Trophoblast cell (in vitro differentiated cells and primary cell): ENCODE measurements at regions not wholly inside any gene's neighbourhood (a gene's known extent, or its start where the extent isn't known, plus 50 kb on each side); places are given as distances from the start of the nearest gene placed in this dataset.

Experiments
- DNase-seq, 2 donors: peaks; one replicate each; pipeline ENCODE4 v3.0.0-alpha.2; 2016
- H2AFZ ChIP-seq: 2 replicates; pipeline ENCODE4 v1.6.1; 2013; ENCODE audit warnings: low read length, moderate library complexity, mild to moderate bottlenecking; ENCODE audit not compliant: insufficient read depth, poor library complexity
- H2AK5ac ChIP-seq: 2 replicates; pipeline ENCODE4 v1.6.1; 2013; ENCODE audit warnings: mild to moderate bottlenecking, low read length
- H2BK120ac ChIP-seq: 2 replicates; pipeline ENCODE4 v1.6.1; 2013; ENCODE audit warnings: low read length, mild to moderate bottlenecking, moderate library complexity; ENCODE audit not compliant: insufficient read depth, poor library complexity
- H2BK12ac ChIP-seq: 2 replicates; pipeline ENCODE4 v1.6.1; 2013; ENCODE audit warnings: mild to moderate bottlenecking, low read length, moderate library complexity
- H2BK5ac ChIP-seq: 2 replicates; pipeline ENCODE4 v1.6.1; 2013; ENCODE audit warnings: low read length, low read depth, moderate library complexity, mild to moderate bottlenecking; ENCODE audit not compliant: poor library complexity
- H3K14ac ChIP-seq: 2 replicates; pipeline ENCODE4 v1.6.1; 2013; ENCODE audit warnings: mild to moderate bottlenecking, low read length
- H3K18ac ChIP-seq: 2 replicates; pipeline ENCODE4 v1.6.1; 2013; ENCODE audit warnings: mild to moderate bottlenecking, low read length
- H3K23ac ChIP-seq: 2 replicates; pipeline ENCODE4 v1.6.1; 2013; ENCODE audit warnings: low read length
- H3K27ac ChIP-seq: 2 replicates; pipeline ENCODE4 v1.5.1; 2013; ENCODE audit warnings: low read depth, mild to moderate bottlenecking, inconsistent platforms, low read length, moderate library complexity
- H3K27me3 ChIP-seq: 2 replicates; pipeline ENCODE4 v1.6.1; 2013; ENCODE audit warnings: inconsistent platforms, mild to moderate bottlenecking, low read length, moderate library complexity; ENCODE audit not compliant: insufficient read depth
- H3K36me3 ChIP-seq, 2 experiments: 1 replicate in 1 of 2; 2 replicates in 1 of 2; pipeline ENCODE4 v1.6.1; 2013; ENCODE audit warnings: low read length in 2 of 2, mild to moderate bottlenecking in 2 of 2, moderate library complexity in 1 of 2; ENCODE audit not compliant: insufficient read depth in 2 of 2, control insufficient read depth in 1 of 2
- H3K4ac ChIP-seq: 2 replicates; pipeline ENCODE4 v1.6.1; 2013; ENCODE audit warnings: low read depth, mild to moderate bottlenecking, low read length, moderate library complexity
- H3K4me1 ChIP-seq, 2 experiments: 1 replicate in 1 of 2; 2 replicates in 1 of 2; pipeline ENCODE4 v1.6.1; 2013; ENCODE audit warnings: low read length in 2 of 2, mild to moderate bottlenecking in 2 of 2, moderate library complexity in 1 of 2; ENCODE audit not compliant: insufficient read depth in 2 of 2, control insufficient read depth in 1 of 2
- H3K4me2 ChIP-seq: 2 replicates; pipeline ENCODE4 v1.6.1; 2013; ENCODE audit warnings: inconsistent platforms, mild to moderate bottlenecking, low read length, moderate library complexity
- H3K4me3 ChIP-seq: 2 replicates; pipeline ENCODE4 v1.5.1; 2013; ENCODE audit warnings: mild to moderate bottlenecking, low read depth, low read length, inconsistent platforms
- H3K79me1 ChIP-seq: one replicate; pipeline ENCODE4 v1.6.1; 2013; ENCODE audit warnings: low read length
- H3K79me2 ChIP-seq: 2 replicates; pipeline ENCODE4 v1.6.1; 2013; ENCODE audit warnings: low read length, mild to moderate bottlenecking; ENCODE audit not compliant: control insufficient read depth, insufficient read depth, poor library complexity
- H3K9ac ChIP-seq: 2 replicates; pipeline ENCODE4 v1.6.1; 2013; ENCODE audit warnings: mild to moderate bottlenecking, low read length
- H3K9me3 ChIP-seq: 2 replicates; pipeline ENCODE4 v1.6.1; 2013; ENCODE audit warnings: low read depth, mild to moderate bottlenecking, control low read depth, inconsistent platforms, low read length; ENCODE audit not compliant: insufficient read depth
- H4K12ac ChIP-seq: 2 replicates; pipeline ENCODE4 v1.6.1; 2013; ENCODE audit warnings: low read depth, mild to moderate bottlenecking, low read length, moderate library complexity
- H4K8ac ChIP-seq: 2 replicates; pipeline ENCODE4 v1.6.1; 2013; ENCODE audit warnings: low read depth, mild to moderate bottlenecking, low read length, moderate library complexity
- H4K91ac ChIP-seq: one replicate; pipeline ENCODE4 v1.6.1; 2013; ENCODE audit warnings: low read depth, mild to moderate bottlenecking, low read length, moderate library complexity
- WGBS: extraction: QIAGEN DNeasy Blood & Tissue Kit; methylation state at CpG from one replicate; pipeline ENCODE4 v1.1.7; 2013; ENCODE audit warnings: missing lambda C conversion rate; ENCODE audit not compliant: insufficient read length, insufficient coverage; ENCODE audit errors: extremely low coverage; 5-methylcytosine and 5-hydroxymethylcytosine counted together

GRCh38 chr22:45112136-45112879 is 51.4 kb upstream of the NUP50 start:
- Histone ChIP-seq H3K18ac (no peak overlapping the region), H3K79me1 (no peaks in the 10 kb centered on the region), H2BK12ac (no peak overlapping the region), H3K36me3 (no peaks in the 10 kb centered on the region), H3K9ac (no peak overlapping the region), H4K12ac (no peak overlapping the region), H3K4me2 (no peak overlapping the region), H3K27me3 (no peaks in the 10 kb centered on the region), H2BK120ac (no peak overlapping the region), H3K27ac (no peak overlapping the region), H3K14ac (no peak overlapping the region), H3K4me1 (no peaks in the 10 kb centered on the region), H3K4ac (no peak overlapping the region), H3K23ac (no peak overlapping the region), H2BK5ac (no peak overlapping the region), H3K4me3 (no peak overlapping the region), H2AFZ (no peak overlapping the region), H4K91ac (no peak overlapping the region), H3K9me3 (no peaks in the 10 kb centered on the region), H3K79me2 (no peaks in the 10 kb centered on the region), H4K8ac (no peak overlapping the region), H2AK5ac (no peak overlapping the region)
- WGBS, result no CpG with 5 or more reads among the region's 5 CpGs
- DNase-seq, result peak in 1 of 2 donors; percentile 21
